ENCODE measurements at regions not wholly inside any gene's neighbourhood (a gene's known extent, or its start where the extent isn't known, plus 50 kb on each side); places are given as distances from the start of the nearest gene placed in this dataset.

- DNase-seq: peak in 1 of 3 donors; percentile 53
Observed at GRCh38 chr2:13102397-13103063, 385.8 kb downstream of the TRIB2 start.

GRCh38 chr2:13103151-13103550 is 386.4 kb downstream of the TRIB2 start:
- DNase-seq: peak in 1 of 3 donors; percentile 29

DNA sequence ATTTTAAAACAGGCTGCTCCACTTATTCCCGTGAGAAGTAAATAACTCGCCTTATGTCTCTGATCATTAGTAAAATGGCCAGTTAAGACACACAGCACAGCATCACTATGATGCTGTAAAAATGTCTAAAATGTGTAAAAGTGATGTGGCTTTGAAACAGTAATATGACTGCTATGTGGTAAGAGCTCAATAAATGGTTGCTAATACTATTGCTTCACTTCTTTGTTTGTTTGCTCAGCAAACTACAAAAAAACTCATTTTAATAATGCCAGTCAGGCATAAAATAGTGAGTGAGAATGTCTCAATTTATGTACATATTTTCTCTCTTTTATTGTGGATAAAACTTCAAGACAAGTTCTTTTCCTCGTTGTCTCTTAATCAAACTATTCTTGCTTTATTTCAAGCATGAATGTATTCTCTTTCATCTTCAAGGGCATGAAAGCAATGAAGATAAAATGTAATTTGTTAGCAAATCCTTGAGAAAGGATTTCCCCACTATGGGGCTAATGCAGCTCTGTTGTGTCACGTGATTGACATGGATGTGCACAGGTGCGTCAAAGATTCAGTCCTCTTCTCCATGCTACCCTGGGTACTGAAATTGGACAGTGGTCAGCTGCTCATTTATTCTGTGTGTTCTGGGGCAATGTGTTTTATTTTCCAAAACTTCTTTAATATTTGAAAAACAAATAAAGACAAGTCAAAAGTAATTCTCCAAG is 387.2 kb downstream of the TRIB2 start:
- no peak for DNase-seq

DNA sequence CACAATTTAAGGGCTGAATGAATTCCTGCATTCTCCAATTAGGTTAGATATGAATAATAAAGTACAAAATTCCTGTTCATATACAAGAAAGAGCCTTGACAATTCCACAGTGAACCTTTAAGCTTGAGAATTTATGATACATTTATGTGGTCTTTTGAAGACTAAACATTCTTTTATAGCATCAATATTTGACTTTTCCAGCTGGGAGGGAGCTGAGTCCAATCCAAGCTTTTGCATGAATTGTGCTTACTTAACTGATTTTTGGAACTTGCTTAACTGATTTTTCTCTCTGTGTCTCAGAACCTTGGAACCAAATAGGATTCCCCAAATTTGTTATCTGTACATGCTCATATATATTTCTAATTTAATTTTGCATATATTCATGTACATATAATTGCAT is 388.0 kb downstream of the TRIB2 start:
- peak in 1 of 3 donors; percentile 64 for DNase-seq

- no peak for DNase-seq
Observed at GRCh38 chr2:13106302-13106701, 389.6 kb downstream of the TRIB2 start.

- DNase-seq: no peak
Observed at GRCh38 chr2:13109516-13109915, 392.8 kb downstream of the TRIB2 start.

DNA sequence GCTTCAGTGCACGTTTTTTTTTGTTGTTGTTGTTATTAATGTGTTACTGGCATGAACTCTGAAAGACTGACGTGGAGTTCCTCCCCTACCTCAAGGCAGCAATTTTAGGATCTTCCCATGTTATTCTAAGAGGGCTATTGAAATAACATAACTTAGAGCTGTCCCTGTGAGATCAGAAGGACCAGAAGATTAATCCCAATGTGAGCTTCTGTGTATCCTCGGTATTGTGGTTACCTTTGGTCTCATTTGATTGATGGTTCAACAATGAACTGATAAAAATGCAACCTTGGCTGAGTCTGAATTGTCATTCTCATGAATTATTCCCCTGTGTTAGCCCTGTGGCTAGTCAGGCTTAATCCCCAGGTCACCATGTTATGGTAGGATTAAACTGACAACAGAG is 394.1 kb downstream of the TRIB2 start:
- DNase-seq: no peak

DNA sequence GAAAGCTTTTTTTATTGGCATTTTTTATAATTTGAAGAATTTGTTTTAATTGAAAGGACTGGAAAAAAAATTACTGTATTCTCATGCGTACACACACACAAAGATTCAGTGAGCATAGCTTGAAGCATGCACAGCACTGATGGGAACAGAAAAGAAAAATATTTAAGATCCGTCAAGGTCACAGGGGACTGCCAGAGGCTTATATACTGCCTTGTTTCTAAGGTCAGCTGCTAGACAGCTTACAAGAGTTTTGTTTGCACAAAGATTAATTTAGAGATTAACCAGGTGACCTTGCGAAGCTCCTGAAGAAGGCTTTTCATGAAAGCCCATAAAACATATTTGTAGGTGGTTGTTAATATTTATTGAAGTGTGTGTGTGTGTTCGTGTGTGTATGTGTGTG is 396.3 kb downstream of the TRIB2 start:
- no peak for DNase-seq

DNA sequence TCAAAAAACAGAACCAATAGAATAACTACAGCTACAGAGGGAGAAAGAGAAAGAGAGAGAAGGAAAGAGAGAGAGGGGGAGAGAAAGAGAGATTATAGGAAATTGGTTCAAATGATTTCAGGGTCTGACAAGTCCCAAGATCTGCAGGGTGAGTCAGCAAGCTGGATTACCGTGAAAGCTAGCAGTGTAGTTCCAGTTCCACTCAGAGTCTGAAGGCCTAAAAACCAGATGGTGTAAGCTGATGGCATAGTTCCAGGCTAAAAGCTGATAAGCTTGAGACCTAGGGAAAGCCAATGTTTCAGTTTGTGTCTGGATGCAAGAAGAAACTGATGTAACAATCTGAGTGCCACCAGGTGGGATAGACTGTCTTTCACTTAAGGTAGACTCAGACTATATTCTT is 397.7 kb downstream of the TRIB2 start:
- DNase-seq: no peak

DNA sequence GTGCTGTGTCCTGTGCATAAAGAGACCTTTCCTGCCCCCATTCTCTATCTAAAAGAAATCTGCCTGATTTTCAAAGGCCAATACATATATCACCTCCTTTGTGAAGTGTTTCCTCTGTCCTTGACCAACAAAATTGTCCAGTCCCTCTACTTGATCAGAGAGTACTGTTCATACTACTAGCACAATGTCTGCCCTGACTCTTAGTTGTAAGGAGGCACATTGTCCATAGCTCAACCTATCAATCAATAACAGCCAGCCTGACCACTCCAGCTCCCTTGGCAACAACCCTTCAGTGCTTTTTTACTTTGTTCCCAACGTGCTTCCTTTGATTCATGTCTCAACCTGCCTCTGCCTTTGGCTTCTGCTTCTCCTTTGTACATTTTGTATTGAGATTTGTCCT is 398.9 kb downstream of the TRIB2 start:
- no peak for DNase-seq

GRCh38 chr2:13121096-13121495 is 404.4 kb downstream of the TRIB2 start:
- DNase-seq: no peak

DNA sequence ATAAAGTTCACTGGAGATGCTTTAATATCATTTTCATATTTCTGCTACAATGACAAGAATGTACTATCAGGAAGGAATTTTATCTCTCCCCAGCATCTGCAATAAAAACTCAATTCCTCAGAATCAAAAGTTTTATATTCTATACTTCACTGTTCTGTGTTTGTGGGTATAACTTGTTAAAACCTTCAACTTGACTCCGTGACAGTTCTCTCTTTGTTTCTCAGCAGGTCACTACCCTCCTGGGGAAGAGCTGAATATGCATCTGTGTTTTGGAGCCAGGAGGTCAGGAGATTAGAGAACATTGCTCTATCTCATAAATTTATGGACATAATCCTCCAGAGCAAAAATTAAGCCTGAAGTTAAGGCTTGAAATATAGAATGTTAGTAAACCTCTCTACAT is 411.4 kb downstream of the TRIB2 start:
- no peak for DNase-seq

DNA sequence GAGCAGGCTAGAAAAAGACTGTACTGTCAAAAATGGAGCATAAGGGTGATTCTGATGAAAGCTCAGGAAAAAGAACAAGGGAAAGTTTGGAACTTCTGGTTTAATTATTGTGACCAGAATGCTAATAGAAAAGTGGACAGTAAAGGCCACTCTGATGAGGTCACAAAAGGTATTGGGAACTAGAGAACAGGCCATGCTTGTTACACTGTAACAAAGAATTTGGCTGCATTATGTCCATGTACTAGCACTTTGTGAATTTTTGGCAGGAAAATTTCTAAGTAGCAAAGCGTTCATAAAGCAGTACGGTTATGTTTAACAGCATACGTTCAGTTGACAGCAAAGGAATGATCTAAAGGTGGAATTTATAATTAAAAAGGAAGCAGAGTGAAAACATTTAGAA is 418.6 kb downstream of the TRIB2 start:
- peak in 1 of 3 donors; percentile 20 for DNase-seq

GRCh38 chr2:13135856-13136255 is 419.1 kb downstream of the TRIB2 start:
- DNase-seq: no peak

DNA sequence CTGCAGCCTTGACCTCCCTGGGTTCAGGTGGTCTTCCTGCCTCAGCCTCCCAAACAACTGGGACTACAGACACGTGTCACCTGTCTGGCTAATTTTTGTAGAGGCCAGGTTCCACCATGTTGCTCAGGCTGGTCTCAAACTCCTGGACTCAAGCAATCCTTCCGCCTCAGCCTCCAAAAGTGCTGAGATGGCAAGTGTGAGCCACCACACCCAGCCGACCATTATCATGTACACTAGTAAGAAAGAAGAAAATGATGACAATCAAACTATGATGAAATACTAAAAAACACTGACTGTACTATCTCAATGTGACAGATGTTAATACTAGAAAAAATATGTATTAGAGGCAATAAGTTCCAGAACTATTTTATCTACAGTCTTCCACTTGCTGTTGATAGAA is 420.9 kb downstream of the TRIB2 start:
- DNase-seq: no peak

DNA sequence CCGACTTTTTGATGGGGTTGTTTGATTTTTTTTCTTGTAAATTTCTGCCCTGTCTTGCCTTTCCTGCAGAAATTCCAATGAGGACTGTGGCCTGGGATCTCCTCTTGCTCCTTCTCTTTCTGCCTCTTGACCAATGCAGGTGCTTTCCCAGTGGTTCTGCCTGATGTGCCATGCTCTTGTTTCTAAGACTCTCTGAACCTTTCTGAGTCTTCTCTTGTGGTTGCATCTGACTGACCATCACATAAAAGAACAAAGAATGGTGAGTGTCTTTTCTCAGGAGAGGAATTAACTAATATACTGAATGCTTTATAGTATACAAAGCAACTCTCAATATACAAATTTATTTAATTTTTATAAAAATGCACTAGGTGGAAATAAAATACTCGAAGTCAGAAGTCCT is 424.6 kb downstream of the TRIB2 start:
- DNase-seq: no peak

- DNase-seq: no peak
Observed at GRCh38 chr2:13143451-13143850, 426.7 kb downstream of the TRIB2 start.

DNA sequence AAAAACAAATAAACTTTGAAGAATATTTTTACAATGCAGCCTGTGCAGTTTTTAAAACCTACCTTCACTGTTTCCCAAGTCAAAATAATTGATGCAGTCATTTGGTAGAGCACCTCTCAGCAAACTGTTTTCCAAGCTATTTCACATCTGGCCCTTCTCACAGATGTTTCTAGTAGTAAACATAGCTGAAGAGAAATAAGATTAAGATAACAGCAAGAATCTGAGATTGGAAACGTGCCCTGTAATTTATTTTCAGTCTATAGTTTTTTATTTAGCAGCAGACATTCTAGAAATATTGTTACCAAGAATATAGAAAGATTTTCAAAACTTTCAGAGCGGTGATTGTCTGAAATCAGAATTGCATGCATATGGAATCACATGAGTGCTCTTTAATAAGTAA is 440.2 kb downstream of the TRIB2 start:
- peak in 1 of 3 donors; percentile 15 for DNase-seq

DNA sequence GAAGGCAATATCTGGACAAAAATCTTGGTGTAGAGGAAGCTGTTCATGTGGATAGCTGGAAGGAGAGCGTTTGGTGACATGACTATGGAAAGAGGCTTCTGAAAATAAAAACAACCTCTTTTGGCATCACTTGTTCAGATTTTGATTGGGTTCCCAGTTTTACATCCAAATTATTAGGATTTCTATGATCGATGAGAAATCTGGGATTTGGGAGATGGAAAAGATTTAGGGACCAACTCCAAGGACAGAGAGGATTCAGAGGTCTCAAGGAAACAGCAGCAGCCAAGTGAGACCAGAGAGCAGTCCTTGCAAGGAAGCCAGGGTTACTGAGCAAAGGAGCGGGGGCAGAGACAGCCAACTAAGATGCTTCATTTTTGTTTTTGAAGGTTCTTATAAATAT is 441.7 kb downstream of the TRIB2 start:
- peak; percentile 12 to 62 (median 22) for DNase-seq

DNA sequence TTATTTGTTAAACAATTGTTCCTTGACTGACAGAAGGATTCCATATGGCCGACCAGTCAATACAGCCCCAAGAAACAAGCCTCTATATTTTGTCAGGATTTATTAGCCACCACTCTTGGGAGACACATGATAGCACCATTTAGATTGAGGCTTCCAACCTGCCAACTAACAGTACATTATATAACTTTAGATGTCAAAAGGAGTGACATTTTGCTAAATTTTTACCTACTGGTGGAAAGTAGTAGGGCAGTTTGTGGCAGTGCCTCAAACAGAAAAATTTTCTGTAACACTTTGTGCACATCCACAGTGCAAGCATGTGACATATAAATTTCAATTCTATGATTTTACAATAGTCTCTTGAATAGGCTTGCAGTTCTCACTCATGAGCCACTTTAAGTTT is 464.0 kb downstream of the TRIB2 start:
- no peak for DNase-seq

DNA sequence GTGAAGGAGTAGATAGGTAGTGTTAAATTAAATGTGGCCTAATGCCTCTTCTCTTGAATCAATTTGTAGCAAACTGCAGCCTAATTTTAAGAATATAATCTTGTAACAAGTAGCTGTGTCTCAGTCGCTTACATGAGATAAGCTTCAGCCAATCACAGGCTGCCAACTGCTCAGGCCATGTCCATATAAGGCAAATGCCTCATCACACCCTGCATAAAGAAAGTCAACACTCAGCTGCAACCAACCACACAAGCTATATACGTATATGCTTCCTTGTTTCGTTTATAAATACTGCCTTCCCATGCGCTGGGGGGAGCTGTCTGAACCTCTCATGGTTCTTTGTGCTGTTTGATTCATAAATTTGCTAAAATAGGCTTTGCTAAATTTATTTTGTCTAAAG is 476.3 kb downstream of the TRIB2 start:
- no peak for DNase-seq

GRCh38 chr2:13193900-13194299 is 477.2 kb downstream of the TRIB2 start:
- DNase-seq: peak; percentile 17 to 32 (median 19)

DNA sequence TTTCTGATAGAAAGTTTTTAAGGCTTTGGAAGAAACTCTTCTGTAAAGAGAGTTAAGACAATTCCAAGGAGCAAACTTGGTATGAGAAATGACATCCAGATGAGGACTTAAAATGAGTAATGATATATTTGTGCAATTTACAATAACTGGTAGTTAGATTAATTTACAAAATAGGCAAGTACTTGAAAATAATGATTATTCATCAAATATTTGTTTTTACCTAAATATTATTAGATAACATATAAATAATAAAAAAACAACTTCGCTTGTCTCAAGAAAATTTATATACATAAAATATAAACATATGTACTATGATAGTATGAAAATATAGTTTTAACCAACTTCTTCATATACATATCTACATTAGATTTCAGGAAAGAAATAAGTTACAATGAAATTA is 478.5 kb downstream of the TRIB2 start:
- no peak for DNase-seq

GRCh38 chr2:13197248-13197647 is 480.5 kb downstream of the TRIB2 start:
- DNase-seq: no peak

Data from muscle of back (tissue), 3 donors.